Ishikawa (cell line): ENCODE measurements at regions not wholly inside any gene's neighbourhood (a gene's known extent, or its start where the extent isn't known, plus 50 kb on each side); places are given as distances from the start of the nearest gene placed in this dataset.

Source experiments
- CEBPB ChIP-seq: IDR thresholded peaks from 2 replicates; pipeline ENCODE4 v1.6.1; 2012
- CREB1 ChIP-seq: IDR thresholded peaks from 2 replicates; pipeline ENCODE4 v1.6.1; 2012; ENCODE audit warnings: low read depth
- EGR1 ChIP-seq: IDR thresholded peaks from 2 replicates; pipeline ENCODE4 v1.6.1; 2012
- EP300 ChIP-seq: IDR thresholded peaks from 2 replicates; pipeline ENCODE4 v1.6.1; 2012; ENCODE audit warnings: borderline replicate concordance
- FOXM1 ChIP-seq: IDR thresholded peaks from 2 replicates; pipeline ENCODE4 v1.6.1; 2012; ENCODE audit warnings: low read depth, borderline replicate concordance
- NFIC ChIP-seq: IDR thresholded peaks from 2 replicates; pipeline ENCODE4 v1.6.1; 2012
- RAD21 ChIP-seq: IDR thresholded peaks from 2 replicates; pipeline ENCODE4 v1.6.1; 2012; ENCODE audit warnings: low read depth
- REST ChIP-seq: IDR thresholded peaks from 2 replicates; pipeline ENCODE4 v1.6.1; 2012; ENCODE audit warnings: low read depth, mild to moderate bottlenecking
- TAF1 ChIP-seq: IDR thresholded peaks from 2 replicates; pipeline ENCODE4 v1.6.1; 2012; ENCODE audit warnings: low read depth, mild to moderate bottlenecking
- TCF12 ChIP-seq: IDR thresholded peaks from 2 replicates; pipeline ENCODE4 v1.6.1; 2012; ENCODE audit warnings: low read depth
- TEAD4 ChIP-seq: IDR thresholded peaks from 2 replicates; pipeline ENCODE4 v1.6.1; 2012
- USF1 ChIP-seq: IDR thresholded peaks from 2 replicates; pipeline ENCODE4 v1.6.1; 2012
- ZBTB7A ChIP-seq: IDR thresholded peaks from 2 replicates; pipeline ENCODE4 v1.6.1; 2012; ENCODE audit warnings: low read depth
- TF ChIP-seq, protein P1 (sequence below): IDR thresholded peaks from 2 replicates; pipeline ENCODE4 v1.6.1; 2012

DNA sequence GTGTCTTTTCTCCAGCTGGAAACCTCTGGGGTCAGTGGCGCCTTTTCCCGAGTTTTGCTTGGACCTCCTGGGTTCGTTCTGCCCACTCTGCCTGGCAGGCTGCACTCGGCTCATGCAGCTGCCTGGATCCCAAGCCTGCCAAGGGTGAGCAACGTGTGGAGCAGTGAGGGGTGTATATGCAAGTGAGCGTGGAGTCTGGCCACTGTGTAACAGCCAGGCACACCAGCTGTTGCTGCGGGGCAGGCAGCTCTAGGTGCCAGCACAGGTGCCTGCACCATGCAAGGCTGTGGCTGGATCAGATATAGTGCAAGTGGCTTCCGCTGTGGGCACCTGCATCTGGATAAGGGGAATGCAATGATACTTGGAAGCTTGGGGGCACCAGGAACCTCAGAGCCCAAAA, 699.4 kb downstream of the SLITRK1 start:
- TF ChIP-seq, protein P1, sequence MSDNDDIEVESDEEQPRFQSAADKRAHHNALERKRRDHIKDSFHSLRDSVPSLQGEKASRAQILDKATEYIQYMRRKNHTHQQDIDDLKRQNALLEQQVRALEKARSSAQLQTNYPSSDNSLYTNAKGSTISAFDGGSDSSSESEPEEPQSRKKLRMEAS, result no peak
- TF ChIP-seq CEBPB, result no peak
- no peak for TF ChIP-seq EGR1
- no peak for TF ChIP-seq REST
- no peak for TF ChIP-seq TCF12
- TF ChIP-seq RAD21, result no peak
- TF ChIP-seq FOXM1, result no peak

DNA sequence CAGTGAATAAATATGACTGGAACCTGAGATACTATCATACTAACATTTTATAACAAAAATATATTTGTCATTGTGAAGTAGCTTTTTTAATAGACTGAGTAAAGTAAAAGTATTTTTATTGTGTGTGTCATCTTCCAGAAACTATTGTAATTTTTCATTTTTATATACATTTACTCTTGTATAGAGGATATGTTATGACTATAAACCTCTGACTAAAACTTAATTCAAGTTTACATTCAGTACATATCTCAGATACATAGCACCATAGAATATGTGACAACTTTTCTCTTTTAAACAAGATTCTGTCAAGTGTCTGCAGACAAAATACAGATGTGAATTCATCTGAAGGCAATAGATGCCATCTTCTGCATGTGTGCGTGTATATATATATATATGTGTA, 704.3 kb downstream of the SLITRK1 start:
- no peak for TF ChIP-seq USF1

DNA sequence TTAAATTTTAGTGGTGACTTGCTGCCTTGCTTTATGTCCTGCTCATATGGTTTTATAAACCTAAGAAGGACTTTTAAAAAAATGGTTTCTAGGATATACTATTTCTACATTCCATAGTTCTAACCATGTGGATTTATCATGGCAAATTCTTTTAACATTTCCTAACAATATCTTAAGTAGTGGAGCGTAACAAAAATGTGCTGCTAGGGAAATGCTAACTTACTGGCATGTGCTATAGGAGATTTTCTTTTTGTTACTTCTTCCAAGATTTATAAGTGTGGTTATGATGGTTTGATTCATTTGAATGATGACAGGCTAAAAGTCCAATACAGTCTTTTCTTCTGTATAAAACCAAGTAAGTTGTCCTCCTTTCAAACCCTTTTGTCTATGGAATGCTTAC, 713.7 kb downstream of the SLITRK1 start:
- TF ChIP-seq TEAD4 (peak; percentile 75), FOXM1 (peak; percentile 68), NFIC (0 out of 2 replicates have a peak, but pooled peaks have one; percentile 35), RAD21 (no peak), USF1 (no peak), TCF12 (0 out of 2 replicates have a peak, but pooled peaks have one; percentile 36), EP300 (peak; percentile 83)
- TF ChIP-seq, protein P1, result peak; percentile 34; the same call in 1 of the 2 replicates

GRCh38 chr13:83167203-83167602, 715.1 kb downstream of the SLITRK1 start:
- no peak for TF ChIP-seq FOXM1
- TF ChIP-seq CEBPB, result no peak

DNA sequence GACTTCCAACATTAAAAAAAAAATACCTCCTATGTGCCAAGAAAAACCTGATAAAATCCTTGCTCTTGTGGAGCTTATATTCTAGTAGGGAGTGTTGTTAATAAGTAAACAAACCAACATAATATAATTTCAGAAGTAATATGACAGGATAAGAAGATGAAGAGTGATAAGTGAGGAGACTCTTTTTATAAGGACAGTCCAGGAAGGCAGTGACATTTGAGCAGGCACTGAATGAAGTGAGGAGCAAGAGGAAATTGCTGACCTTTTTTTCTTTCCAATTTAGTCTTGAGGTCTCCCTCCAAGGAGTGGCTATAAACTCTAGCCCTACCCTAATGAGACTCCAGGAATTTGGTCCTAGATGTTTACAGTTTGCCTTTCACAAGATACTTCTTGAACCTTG, 715.7 kb downstream of the SLITRK1 start:
- no peak for TF ChIP-seq EP300
- no peak for TF ChIP-seq CEBPB
- no peak for TF ChIP-seq USF1
- no peak for TF ChIP-seq FOXM1
- no peak for TF ChIP-seq REST
- TF ChIP-seq EGR1, result no peak

- TF ChIP-seq TEAD4 (no peak), EGR1 (no peak), NFIC (no peak), TCF12 (no peak), REST (no peak), EP300 (no peak), TAF1 (no peak), ZBTB7A (no peak), RAD21 (no peak), CREB1 (no peak), FOXM1 (no peak), CEBPB (no peak)
- TF ChIP-seq, protein P1, result no peak
Measured at GRCh38 chr13:83162493-83162892, 719.8 kb downstream of the SLITRK1 start.
